Epidermal melanocyte (primary cell): ENCODE measurements at regions not wholly inside any gene's neighbourhood (a gene's known extent, or its start where the extent isn't known, plus 50 kb on each side); places are given as distances from the start of the nearest gene placed in this dataset.
"Not testable (repeated sequence)": the region's sequence is repeated elsewhere in the genome, so short reads cannot be mapped to it uniquely, and the experiment has no call there.

Experiments used
- DNase-seq: peaks from one replicate; pipeline ENCODE4 v3.0.0; 2011; ENCODE audit warnings: low spot score; ENCODE audit not compliant: insufficient read length

DNA sequence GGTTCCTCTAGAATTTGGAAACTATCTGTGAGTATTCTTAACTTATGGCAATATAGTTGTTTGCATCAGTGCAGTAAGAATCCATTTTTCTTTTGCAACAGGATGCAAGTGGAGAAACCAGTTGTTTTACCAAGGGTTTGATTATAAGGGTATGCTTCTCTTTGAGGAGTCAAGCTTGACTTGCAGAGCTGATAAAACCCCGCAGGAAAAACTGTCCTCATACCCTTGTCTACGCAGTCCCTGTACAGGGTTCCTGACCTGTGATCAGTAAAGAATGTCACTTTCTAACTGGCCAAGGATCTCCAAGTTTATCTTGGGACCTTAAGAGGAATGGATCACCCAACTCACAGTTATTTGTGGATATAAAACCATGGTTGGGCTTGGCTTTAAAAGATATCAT lies 161.1 kb upstream of the OLIG3 start:
- DNase-seq = no peak

DNA sequence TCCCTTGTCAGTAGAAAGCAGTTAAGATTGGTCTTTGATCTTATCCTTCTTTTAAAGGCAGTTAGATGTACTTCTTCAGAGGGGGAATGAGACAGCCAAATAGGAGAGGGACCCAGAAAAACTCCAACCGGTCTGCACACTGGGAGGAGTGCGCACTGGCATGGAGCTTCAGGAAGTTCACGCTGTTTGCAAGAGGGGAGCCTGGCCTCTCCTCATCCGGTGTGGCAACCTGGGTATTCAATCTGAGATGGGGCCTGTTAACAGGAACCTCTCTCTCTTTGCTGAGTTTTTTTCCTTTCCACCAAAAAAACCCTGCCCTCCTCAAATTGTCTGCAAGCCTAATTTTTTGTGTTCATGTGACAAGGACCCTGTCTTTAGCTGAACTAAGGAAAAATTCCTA lies 162.5 kb upstream of the OLIG3 start:
- no peak for DNase-seq

DNA sequence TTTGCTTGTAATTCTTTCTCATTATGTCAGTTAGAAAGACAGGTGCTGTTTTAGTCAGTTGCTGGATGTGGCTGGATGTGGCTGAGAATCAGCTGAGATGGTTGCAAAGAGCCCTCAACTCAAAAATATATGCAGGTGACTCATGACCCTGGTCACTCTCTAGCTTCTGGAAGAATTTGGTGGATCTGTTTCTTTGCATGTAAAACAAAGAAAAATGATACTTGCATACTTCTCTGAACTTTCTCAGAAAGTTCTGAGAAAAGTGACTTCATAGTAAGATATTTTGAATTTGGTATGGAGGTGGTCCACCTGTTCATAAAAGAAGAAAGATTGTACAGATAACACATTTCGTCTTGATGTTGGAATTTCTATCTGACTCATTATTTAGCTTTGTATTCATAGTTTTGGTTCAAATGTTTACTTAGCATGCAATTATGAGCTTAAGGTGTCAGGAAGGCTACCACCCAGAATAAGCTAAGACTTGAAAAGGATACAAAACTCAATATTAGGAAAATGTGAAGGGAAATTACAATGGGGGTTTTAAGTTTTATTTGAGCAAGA lies 163.2 kb upstream of the OLIG3 start:
- DNase-seq = no peak

DNA sequence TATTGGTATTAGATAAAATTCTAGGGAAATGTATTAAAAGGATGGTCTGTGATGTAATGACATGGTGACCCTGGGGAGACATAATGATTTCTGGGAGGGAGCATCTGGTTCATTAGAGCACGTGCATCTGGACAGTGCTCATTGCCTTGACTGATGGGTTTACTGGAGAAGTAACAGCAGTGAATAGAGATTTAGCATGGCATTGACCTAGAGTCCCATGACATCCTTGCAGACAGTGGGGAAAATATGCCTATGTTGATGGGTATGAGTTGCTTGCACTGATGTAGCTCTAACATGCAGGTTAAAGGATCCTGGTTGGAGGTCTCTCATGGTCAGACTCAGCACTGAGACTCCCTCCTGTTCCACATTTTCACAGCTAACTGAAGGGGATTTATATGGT lies 164.1 kb upstream of the OLIG3 start:
- no peak for DNase-seq

DNA sequence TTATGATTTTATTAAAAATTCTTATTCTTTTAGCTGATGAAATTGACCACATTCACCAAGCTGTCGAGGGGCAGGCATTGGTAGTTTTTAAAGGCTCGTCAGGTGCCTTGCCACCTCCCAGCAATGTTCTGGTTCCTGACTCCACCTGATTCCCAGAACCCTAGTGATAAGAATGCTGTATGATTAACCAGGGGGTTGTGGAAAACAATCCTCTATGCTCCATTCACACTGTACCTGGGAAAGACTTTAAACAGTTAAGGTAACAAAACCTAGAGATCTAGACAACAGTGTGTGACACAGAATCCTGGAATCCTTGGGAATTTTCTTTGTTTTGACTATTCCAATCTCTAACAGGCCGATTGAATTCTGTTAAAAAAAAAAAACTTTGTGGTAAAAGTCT lies 165.7 kb upstream of the OLIG3 start:
- DNase-seq = no peak

DNA sequence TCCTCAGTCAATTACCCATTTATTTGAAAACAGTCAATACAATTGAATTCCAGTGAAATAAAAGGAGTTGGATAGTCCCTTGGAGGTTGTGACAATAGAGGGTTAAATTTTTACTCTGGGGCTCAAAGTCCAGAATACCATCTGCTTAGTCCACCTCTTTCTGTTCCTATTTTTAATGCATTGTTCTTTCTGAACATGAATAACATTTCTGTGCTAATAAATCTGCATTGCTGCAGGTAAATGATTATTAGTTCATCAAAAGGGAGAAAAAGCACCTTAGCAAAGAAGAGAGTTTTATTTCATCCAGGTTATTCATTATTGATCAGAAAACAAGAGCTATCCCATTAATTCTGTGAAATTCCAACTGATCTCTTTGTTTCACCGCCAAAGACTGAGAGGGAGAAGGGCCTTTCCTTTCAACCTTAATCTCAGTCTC lies 166.1 kb upstream of the OLIG3 start:
- DNase-seq = no peak

DNA sequence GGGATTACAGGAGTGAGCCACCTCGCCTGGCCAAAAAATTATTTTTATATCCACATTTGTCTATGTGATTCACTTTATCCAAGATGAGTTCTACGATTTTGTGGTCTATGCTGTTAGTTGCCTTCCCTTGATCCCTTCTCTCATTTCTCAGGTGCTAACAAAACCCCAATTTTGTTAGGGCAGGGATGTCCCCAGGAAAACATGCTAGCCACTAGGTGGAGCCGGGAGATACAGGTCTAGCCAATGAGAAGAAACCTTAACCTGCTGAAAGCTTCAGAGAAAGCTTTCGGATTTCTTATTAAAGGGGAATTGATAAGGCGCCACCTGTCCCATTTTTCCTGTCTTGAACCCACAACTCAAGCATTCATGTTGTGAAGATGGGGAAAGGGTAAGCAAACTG lies 167.4 kb upstream of the OLIG3 start:
- no peak for DNase-seq

DNA sequence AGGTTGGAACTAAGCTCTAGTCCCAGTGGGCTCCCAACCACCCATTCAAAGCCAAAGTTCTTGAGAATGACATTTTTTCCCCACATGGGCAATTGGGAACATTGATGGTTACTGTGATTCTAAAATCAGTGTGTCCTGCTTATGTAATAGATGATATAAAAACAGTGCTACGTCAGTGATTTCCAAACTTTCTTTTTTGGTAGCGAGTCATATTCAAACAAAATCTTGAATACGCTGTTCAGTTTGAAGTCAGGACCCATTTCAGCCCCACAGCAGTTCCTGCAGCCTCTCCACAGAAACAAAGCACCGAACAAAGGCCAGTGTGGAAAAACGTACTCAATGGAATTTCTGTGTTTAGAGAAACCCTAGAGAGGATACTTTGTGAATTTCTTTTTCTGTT lies 170.0 kb upstream of the OLIG3 start:
- no peak for DNase-seq

DNA sequence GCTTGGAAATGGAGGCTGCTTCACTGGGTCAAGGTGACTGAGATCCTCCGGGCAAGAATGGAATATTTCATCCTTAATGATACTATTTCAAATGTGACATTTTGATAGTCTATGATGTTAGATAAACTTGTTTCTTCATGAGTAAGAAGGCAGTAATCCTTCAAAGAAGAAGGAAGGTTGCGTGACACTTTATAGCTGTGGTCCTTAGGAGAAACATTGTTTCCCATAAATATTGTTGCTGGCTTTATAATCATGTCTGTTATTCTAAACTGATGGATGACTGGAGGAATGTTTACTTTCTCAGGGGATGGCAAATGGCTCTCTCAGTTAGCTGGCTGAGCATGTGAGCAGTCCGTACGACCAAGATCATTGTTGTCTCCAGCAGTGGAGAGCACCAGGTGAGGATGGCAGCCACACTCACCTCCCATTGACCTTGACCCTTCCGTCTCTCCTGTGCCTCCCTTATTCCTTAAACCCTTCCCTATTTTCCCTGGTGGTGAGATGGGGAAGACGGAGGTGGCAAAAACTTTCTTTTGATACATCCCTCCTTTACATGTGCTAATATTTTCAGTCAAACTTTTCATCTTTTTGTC lies 171.2 kb upstream of the OLIG3 start:
- no peak for DNase-seq

DNA sequence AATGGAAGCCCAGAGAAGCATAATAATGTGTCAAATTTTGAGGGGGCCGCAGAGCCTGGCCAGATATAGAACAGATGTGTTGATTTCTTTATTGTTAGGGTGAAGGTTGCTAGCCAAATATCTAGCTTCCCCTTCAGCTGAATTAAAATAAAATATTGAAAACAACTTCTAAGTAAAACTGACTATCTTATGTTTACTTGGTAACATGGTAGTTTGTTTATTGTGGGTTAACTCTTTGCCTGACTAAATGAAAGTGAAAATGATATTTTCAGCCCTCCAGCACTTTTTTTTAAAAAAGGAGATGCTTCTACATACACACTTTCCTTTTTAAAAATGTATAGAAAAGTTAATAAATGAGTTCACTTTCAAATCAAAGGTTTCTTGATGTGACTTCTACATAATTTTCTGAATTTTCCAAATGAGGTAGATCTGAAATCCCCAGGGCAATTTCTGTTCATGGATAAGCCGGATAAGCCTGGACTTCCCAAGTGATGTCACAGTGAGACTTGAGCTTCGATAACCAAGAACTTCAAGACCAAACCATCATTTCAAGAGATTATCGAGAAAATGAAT lies 172.1 kb upstream of the OLIG3 start:
- DNase-seq = no peak

DNA sequence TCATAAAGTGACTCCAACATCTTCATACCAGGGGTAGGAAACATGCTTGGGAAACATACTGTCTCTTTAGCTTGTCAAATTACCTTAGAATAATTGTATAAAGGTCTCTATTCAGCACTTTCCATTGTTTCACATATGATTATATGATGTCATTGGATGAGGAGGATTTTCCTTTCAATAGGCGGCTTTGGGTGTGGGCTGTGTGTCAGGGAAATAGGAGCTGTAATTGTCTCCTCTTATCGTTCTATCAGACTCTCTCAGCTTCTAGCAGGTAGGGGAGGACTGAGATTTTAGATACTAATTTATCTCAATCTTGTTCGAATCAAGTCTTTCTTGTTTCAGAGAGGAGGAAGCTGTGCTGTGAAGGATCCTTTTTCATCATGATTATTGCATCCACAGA lies 179.4 kb upstream of the OLIG3 start:
- no peak for DNase-seq

DNA sequence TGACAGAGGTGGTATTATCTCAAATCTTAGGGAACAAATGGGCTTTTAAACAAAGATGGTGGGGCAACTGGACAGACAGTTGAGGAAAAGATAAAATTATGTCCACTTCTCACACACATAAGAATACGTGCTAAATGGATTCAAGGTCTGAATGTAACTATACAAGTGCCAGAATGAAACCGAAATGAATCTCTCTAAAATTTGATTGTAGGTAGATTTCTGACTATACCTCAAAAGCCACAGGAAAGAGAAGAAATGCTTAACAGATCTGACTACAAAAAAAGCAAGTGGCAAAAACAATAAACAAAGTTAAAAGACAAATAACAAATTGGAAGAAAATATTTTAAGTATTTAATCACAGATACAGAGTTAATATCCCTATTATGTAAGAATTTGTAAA lies 182.7 kb upstream of the OLIG3 start:
- no peak for DNase-seq

DNA sequence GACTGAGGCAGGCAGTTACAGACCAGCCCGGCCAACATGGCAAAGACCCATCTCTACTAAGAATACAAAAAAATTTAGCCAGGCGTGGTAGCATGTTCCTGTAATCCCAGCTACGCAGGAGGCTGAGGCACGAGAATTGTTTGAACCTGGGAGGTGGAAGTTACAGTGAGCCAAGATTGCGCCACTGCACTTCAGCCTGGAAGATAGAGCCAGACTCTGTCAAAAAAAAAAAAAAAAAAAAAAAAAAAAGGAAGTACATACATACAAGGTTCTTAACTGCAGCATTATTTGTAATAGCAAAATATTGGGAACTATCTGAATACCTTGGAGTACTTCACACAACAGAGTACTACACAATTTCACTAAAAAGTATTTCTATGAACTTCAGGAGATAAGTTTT lies 183.5 kb upstream of the OLIG3 start:
- no peak for DNase-seq

DNA sequence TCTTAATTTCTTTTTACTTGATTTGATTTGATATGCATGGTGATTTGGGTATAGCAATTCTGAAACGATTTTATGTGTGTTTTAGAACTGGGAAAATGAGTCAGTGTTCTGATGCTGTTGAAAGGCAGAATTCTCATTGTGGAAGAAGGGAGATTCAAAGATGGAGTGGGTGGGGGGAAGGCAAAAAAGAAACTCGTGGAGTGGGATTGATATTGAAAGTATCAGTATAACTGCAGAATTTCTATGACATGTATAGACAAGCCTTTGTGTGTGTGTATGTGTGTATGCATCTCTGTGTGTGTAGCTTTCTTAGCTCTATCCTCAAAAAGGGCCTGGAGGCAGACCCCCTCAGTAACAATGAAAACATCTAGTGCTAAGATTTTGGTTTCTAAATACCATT lies 184.3 kb upstream of the OLIG3 start:
- DNase-seq = no peak

DNA sequence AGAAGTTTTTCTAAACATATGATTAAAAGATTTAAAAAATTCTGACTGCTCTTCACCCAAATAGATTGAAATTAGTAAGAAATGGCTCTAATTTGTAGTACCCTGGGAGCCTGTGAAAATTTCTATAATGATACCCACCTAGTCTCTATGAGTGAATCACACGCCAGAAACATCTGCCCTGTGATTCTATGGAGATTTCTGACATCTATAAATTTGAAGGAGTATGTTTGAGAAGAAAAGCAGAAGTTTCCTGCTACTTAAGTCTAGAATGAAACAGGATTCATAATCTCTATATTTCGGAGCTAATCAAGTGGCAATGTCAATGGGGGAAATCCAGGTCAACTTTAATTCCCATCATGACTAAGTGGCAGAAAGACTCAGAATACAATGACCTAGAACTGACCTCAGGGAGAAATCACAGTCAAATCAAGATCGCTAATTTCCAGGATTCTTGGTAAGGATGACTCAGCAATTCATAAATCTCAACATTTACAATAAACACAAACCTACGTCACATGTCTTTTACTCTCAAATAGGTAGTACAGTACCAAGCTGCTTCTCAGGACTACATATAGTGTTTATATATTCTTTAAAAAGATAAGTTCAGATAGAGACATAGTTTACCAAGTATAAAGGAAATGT lies 186.2 kb upstream of the TNFAIP3 start:
- DNase-seq = no peak

DNA sequence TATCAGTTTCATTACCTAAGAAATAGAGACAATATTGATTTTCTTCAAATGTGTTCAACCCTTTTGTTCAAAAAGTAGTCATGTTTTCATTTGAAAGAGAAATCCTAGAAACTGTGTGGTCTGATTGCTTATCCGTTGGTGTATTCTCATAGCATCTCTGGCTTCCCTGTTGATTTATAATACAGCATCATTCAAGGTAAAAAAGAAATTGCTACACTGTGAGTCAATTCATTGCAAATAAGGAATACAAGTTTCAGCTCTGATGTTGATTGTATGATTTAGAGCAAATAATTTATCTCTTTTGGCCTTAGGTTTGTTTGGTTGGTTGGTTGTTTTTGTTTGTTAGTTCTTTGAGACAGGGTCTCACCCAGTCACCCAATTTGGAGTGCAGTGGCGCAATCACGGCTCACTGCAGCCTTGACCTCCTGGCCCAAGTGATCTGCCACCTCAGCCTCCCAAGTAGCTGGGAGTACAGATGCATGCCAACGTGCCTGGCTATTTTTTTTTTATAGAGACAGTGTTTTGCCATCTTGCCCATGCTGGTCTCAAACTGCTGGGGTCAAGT lies 185.5 kb upstream of the TNFAIP3 start:
- DNase-seq = no peak

DNA sequence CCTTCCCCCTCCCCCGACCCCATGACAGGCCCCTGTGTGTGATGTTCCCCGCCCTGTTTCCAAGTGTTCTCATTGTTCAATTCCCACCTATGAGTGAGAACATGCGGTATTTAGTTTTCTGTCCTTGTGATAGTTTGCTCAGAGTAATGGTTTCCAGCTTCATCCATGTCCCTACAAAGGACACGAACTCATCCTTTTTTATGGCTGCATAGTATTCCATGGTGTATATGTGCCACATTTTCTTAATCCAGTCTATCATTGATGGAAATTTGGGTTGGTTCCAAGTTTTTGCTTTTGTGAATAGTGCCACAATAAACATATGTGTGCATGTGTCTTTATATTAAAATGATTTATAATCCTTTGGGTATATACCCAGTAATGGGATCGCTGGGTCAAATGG lies 184.4 kb upstream of the TNFAIP3 start:
- not testable (repeated sequence) for DNase-seq

DNA sequence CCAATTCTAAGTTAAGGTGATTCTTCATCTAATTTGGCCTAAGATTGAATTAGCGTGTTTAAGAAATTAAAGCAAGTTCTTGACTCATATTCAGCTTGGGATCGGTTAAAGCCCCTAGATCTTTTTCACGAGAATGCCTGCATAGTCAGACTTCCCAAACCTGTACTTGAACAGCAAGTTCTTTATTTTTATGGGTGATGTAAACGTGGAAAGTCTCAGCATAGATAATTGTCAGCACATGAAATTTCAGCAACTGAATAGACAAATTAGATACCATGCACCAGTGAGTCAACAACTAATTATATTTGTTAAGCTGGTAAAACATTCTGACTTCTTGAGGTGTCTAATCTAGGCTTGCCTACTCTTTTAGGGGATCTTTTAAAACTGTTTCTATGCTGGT lies 183.1 kb upstream of the TNFAIP3 start:
- DNase-seq = no peak

DNA sequence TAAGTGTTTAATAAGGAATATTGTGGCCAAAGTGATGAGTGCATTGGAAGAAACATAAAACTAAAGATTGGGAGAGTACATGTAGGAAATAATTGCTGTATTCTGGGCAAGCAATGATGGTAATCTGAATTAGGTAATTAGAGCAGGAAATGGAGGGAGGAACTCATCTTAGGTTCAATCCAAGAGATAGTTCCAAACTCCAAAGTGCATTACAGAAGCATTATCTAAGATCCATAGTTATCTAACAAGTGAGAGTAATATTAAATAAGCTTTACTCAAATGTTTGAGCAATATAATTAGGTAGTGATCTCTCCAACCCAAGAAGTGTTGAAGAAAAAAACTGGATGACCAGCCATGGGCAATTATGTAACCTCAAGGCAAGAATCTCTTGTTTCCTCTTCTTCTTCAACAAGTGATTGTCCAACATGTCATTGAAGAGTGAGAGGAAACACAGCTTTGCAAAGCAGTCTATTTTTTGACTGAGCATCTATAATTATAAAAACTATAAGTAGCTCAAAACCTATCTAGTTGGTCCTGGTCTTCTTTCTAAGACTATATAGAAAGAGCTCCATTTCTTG lies 181.2 kb upstream of the TNFAIP3 start:
- no peak for DNase-seq

DNA sequence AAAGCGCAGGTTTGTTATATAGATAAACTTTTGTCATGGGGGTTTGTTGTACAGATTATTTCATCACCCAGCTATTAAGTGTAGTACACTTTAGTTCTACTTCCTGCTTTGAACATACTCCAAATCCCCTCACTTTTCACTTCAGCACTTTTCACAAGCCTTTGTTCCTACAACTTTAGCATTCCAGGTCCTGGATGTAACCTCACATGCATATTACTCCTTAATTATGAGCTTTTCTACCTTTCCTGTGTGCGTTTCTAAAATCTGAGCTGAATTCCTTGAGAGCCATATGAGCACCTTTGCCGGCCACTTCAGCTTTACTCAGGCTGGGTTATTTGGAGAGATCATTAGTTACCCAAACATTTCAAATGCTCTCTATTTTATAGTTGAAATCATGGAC lies 179.2 kb upstream of the TNFAIP3 start:
- no peak for DNase-seq

DNA sequence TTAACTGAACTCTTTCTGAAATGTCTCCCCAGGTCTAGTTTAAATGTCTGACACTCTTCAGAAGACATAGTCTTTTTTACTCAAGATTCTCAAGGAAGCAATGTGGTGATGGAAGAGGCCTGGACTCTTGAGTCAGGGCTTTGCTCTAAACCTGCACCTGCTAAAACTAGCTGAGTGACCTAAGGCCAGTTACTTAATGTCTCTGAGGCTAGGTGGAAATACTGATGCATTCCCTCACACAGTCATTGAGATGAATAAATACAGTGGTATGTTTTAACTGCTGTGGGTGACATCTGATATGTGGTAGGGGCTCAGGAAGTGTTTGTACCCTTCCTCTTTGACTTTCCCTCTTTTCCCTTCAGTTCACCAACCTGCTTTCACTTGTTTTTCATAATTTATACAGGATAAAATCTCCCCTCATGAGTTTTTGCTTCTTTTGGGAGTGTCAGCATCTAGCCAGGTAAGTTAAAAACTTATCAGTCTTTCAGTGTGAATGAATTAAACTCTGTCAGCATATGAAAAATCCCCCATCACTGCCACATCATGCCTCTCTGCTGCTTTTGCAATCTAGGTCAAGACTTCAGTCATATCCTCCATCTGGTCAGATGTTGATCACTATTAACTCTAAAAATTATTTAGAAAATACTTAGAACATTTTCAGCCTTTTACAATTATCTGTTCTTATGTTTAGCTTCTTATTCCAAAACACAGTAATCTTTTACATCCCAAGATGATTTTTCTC lies 178.7 kb upstream of the TNFAIP3 start:
- no peak for DNase-seq

DNA sequence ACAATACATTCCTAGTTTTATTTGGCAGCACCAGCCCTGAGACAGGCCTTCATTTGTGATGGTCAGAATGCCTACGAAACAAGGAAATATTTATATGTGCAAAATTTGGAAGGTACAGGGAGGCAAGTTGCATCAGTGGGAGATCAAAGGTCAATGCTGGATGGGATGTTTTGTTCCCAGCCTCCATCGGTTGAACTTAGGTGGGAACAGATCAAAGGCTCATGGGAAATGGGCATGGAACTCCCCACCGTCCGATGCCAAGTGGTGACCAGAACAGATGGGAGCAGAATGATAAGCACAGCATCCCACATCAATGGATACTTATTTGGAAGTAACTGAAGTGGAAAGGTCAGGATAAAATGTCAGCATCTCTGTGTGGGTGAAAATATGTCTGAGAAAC lies 177.7 kb upstream of the TNFAIP3 start:
- DNase-seq = no peak
